ENCODE measurements at regions not wholly inside any gene's neighbourhood (a gene's known extent, or its start where the extent isn't known, plus 50 kb on each side); places are given as distances from the start of the nearest gene placed in this dataset.

DNA sequence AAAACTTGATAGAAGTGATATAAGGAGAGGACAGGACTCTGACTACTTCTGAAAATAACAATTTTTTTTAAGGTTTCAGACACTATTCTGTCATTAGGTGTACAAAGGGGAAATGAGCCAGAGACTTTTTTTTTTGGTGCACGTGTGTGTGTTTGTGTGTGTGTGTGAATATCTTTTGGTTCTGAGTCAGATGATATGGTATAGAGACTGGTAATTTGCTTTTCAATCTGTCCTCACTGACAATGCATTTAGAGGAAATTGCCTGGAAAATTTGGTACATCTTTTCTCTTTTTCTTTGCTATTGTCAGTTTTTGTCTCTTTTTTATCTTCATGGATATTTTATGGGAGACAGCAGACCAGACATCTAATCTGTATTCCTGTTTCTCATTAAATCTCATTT, 59.3 kb downstream of the DDIT4L start:
- no peak for DNase-seq

GRCh38 chr4:100130491-100130890, 59.8 kb downstream of the DDIT4L start:
- no peak for DNase-seq

DNA sequence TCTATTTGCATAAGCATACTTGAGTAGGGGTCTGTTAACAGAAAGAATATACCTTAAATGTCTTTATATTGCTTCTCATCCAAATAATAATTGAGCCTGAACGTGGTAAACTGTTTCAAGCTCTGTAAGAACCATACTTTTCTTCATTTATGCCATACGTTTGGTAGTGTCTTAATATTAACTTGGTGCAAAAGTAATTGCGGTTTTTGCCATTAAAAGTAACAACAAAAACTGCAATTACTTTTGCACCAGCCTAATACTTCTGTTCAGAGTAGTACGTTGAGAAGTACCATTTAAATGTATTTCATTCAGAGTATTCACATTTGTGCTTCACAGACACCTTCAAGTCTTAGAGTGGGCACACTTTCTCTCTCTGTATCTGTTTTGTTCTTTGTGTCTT, 60.5 kb downstream of the DDIT4L start:
- DNase-seq, result no peak

GRCh38 chr4:100128338-100128737, 61.9 kb downstream of the DDIT4L start:
- no peak for DNase-seq

- no peak for DNase-seq
These were observed 65.6 kb downstream of the DDIT4L start for GRCh38 chr4:100124715-100125114.

DNA sequence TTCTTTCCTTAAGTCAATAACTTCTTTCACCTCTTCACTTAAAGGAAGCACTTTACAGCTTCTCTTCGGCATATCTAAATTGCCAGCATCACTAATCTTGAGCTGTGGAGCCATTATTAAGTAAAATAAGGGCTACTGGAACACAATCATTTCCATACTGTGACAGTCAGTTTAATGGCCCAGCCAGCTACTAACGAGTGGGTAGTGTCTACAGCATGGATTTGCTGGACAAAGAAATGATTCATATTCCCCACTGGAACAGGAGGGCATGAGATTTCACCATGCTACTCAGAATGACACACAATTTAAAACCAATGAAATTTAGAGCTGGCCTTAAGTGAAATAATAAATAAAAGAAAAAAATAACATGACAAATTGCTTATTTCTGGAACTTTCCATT, 72.1 kb downstream of the DDIT4L start:
- DNase-seq, result no peak

GRCh38 chr4:100117750-100118149, 72.5 kb downstream of the DDIT4L start:
- no peak for DNase-seq

DNA sequence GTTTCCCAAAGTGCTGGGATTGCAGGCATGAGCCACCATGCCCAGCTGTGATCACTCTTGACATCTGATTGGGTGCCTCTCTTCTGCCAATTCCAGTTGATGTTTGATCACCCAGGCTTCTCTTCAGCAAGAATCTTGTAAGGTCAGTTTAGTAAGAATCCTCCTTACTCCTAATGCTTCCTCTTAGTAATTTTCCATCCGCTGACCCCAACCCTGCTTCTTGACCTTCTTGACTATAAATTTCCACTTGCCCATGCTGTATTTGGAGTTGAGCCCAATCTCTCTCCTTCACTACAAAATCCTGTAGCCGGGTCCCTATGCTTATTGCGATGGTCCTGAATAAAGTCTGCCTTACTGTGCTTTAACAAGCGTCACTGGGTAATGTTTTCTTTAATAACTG, 75.4 kb downstream of the DDIT4L start:
- DNase-seq, result no peak

- no peak for DNase-seq
These were observed 76.5 kb downstream of the DDIT4L start for GRCh38 chr4:100113732-100114131.

- no peak for DNase-seq
These were observed 77.2 kb downstream of the DDIT4L start for GRCh38 chr4:100113096-100113495.

DNA sequence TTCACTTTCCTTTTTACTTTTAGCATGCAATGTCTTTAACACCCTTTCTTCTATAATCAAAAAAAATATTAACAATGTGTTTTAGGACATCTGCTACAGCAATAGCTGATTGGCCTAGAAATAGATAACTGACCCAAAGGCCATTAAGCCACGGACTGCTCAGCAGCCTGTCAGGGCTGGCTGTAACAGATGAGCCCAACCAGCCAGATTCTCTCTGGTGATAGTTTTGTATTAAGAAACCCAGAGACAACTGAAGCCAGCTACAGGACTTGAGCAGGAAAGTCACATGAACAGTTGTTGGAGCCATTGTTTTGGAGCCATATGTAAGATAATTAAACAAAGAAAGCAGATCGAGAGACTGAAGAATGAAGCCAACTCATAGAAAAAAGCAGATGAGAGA, 80.3 kb downstream of the DDIT4L start:
- DNase-seq, result no peak

- no peak for DNase-seq
These were observed 81.4 kb downstream of the DDIT4L start for GRCh38 chr4:100108869-100109268.

- DNase-seq, result no peak
These were observed 83.3 kb downstream of the DDIT4L start for GRCh38 chr4:100106982-100107381.

DNA sequence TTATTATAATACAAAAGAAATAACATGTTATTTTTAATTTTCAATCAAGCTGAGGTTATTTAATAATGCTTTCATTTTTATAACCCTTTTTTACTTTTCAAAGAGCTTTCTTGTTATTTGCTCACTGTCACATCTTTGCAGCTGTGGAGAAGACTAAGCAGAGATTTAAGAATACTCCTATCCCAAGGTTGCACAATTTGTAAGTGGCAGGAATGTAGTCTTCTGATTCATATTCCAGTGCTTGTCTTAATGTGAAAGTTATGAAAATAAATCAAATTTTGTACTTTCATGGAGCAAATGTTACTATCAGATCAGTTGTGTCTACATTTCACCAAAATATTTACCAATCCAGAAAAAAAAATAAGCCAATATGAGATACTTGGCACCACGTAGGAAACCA, 86.6 kb downstream of the DDIT4L start:
- DNase-seq, result no peak

DNA sequence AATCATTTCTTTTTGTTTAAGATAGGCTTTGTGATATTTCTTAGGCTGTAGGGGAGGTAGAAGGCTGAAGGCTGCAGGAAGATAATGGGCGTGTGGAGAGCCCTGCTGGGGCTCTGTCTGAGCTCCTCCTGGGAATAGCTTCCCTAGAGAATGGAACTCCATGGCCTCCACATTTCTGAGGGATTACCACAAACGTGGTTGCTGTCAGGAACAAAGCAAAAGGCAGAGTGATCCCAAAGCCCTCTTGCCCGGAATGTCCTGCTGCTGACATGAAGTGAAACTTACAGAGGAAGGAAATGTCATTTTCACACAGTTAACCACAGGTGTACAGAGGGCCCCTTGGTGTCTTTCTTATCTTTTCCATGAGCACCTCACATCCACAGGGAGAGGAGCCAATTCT, 89.3 kb downstream of the DDIT4L start:
- no peak for DNase-seq

DNA sequence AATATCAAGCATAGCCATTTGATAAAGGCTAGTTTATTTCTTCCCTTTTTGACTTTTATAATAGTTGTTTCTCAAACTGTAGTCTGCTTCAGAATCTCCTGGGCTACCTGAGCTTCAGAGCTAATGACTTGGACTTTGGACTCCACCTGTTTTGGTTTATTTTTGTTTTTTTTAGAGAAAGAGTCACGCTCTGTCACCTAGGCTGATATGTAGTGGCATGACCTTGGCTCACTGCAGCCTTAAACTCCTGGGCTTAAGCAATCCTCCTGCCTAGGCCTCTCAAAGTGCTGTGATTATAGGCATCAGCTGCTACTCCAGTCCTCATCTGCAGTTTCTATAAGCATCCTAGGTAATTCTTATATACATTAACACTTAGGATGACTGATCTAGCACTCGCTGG, 90.5 kb downstream of the DDIT4L start:
- no peak for DNase-seq

DNA sequence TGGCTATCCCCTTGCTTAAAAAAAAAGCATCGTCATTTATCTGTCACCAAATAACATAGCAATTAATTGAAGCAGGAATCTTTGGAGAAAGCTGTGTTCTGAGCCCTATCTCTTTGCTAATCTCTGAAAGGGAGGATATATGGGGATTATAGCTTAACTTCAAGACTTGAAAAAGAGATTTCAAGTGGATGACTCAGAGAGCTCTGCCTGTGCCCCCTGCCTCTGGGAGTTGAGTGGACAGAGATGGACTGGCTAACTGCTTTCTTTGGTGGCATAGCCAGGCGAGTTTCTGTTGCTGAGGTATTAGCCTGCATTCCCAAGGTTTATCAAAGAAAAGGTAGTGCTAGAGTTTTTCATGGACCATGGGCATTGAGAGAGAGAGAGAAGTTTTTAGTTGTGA, 91.6 kb downstream of the DDIT4L start:
- no peak for DNase-seq

GRCh38 chr4:100098011-100098545, 92.2 kb downstream of the DDIT4L start:
- DNase-seq, result no peak

- peak; percentile 31 for DNase-seq
These were observed 94.3 kb downstream of the DDIT4L start for GRCh38 chr4:100095729-100096595.

- peak; percentile 84 for DNase-seq
These were observed 97.0 kb downstream of the DDIT4L start for GRCh38 chr4:100093091-100093866.

GRCh38 chr4:100087743-100088142, 102.5 kb downstream of the DDIT4L start:
- no peak for DNase-seq

DNA sequence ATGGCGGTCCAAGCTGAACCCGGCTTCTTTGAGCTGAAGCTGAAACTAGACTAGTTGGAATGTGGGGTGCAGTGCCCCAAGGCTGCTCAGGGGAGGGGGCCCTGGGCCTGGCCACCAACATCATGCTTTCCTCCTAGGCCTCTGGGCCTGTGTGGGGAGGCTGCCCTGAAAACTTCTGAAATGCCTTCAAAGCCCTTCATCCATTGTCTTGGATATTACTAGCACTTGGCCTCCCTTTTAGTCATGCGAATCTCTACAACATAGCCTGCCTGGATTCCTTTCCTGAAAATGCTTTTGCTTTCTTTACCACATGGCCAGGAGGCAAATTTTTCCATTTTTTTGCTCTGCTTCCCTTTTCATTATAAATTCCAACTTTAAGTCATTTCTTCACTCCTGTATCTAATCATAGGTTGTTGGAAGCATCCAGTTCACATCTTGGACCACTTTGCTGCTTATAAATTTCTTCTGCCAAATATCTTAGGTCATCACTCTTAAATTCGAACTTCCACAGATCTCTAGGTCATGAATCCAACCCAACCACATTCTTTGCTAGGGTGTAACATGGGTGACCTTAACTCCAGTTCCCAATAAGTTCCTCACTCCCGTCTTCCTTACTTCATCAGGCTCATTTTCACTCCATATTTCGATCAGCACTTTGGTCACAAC, 103.4 kb downstream of the DDIT4L start:
- no peak for DNase-seq

DNA sequence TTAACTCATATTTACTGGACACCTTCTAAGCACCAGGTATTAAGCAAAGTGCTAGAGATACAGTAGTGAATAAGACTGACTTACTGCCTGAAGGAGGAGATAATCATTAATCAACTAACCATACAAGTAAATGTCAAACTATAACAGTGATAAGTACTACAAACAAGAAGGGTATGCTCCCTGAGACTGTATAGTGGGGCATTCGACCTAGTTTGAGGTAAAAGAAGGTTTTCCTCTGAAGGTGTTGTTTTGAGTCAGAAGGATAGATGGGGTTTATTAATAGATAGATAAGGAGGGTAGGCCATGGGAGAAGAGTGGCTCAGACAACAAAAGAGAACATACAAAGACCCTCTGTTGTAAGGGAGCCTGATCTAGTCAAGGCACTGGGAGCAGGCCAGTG, 105.4 kb downstream of the DDIT4L start:
- DNase-seq, result no peak

DNA sequence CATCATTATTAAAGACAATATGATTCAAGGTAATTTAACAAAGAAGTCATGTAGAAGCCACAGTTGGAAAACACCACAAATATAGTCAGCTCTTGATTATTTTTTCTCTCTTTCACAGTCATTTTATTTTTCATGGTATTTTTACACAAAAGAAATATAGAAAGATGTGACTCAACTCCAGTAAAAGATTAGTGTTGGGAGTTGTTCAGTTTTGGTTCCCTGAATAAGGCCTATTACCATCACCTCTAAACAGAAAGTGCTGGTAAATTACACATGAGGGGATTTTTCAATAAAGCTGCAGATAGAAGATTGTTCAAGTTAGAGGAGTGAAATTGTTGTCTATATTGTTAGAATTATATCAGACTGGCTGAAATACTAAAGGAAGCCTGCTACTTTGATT, 107.0 kb downstream of the DDIT4L start:
- DNase-seq, result no peak

All from stimulated activated naive CD4-positive, alpha-beta T cell treated with Interleukin-2 at 50 U/mL for 16 hours (primary cell).